ENCODE measurements at regions not wholly inside any gene's neighbourhood (a gene's known extent, or its start where the extent isn't known, plus 50 kb on each side); places are given as distances from the start of the nearest gene placed in this dataset.

GRCh38 chr6:149230712-149231460 is 86.6 kb upstream of the TAB2 start:
- Histone ChIP-seq H3K4me3 (no peak overlapping the region), H3K27ac (no peak overlapping the region), H3K4me1 (replicated peaks in 1 of 2) (peaks cover 9 to 10% of the 10 kb centered on the region in 2 donors)
- ATAC-seq (replicated peaks in 6 of 8), result no peak
- in situ Hi-C loops (cut with MboI; ENCODE audit: low pct_unique_long_range_greater_than_20kb in 2 of 9, low sequenced_read_pairs in 9 of 9, unreplicated experiment in 9 of 9), result no loop called here
- WGBS, 10 experiments, result 82 to 100% (median 92%) methylated on average over 1 to 5 of the region's 5 CpGs

GRCh38 chr6:149231778-149232177 is 85.7 kb upstream of the TAB2 start:
- in situ Hi-C loops (cut with MboI; ENCODE audit: low pct_unique_long_range_greater_than_20kb in 2 of 9, low sequenced_read_pairs in 9 of 9, unreplicated experiment in 9 of 9), result no loop called here
- peak in 1 of 8 experiments; percentile 28 for ATAC-seq (replicated peaks in 6 of 8)
- Histone ChIP-seq H3K27ac (no peak overlapping the region), H3K4me3 (no peak overlapping the region), H3K4me1 (replicated peaks in 1 of 2) (peaks cover 9 to 18% of the 10 kb centered on the region in 2 donors)
- WGBS, 10 experiments, result 60 to 91% (median 71%) methylated on average over 1 to 6 of the region's 7 CpGs; no CpG with 5 or more reads in 1 of the 10 experiments

GRCh38 chr6:149233056-149233715 is 84.3 kb upstream of the TAB2 start:
- Histone ChIP-seq H3K27ac (no peak overlapping the region), H3K4me3 (no peak overlapping the region), H3K4me1 (replicated peaks in 1 of 2) (peaks cover 12 to 21% of the 10 kb centered on the region in 2 donors)
- in situ Hi-C loops (cut with MboI; ENCODE audit: low pct_unique_long_range_greater_than_20kb in 2 of 9, low sequenced_read_pairs in 9 of 9, unreplicated experiment in 9 of 9), result no loop called here
- ATAC-seq (replicated peaks in 6 of 8), result peak in 4 of 8 experiments; percentile 37 to 78 (median 56)
- 40 to 100% (median 93%) methylated on average over 1 to 5 of the region's 7 CpGs; no CpG with 5 or more reads in 3 of the 10 experiments for WGBS, 10 experiments

- ATAC-seq (replicated peaks in 6 of 8), result peak in 5 of 8 experiments; percentile 16 to 62 (median 43)
- H3K4me1 ChIP-seq (replicated peaks in 1 of 2), result peaks cover 3 to 21% of the 10 kb centered on the region in 2 donors
- whole genome bisulfite sequencing, 10 experiments, result 12 to 91% (median 62%) methylated on average over 1 to 7 of the region's 7 CpGs; no CpG with 5 or more reads in 1 of the 10 experiments
- in situ Hi-C loops (cut with MboI; ENCODE audit: low pct_unique_long_range_greater_than_20kb in 2 of 9, low sequenced_read_pairs in 9 of 9, unreplicated experiment in 9 of 9), result no loop called here
- no peak overlapping the region for H3K27ac ChIP-seq
- no peak overlapping the region for H3K4me3 ChIP-seq
These were observed 83.2 kb upstream of the TAB2 start for GRCh38 chr6:149234051-149234962.

- Histone ChIP-seq H3K27ac (no peak overlapping the region), H3K4me1 (replicated peaks in 1 of 2) (peaks cover 3 to 21% of the 10 kb centered on the region in 2 donors), H3K4me3 (no peak overlapping the region)
- ATAC-seq (replicated peaks in 6 of 8), result peak in 1 of 8 experiments; percentile 44
- in situ Hi-C loops (cut with MboI; ENCODE audit: low pct_unique_long_range_greater_than_20kb in 2 of 9, low sequenced_read_pairs in 9 of 9, unreplicated experiment in 9 of 9), result no loop called here
- 39 to 96% (median 87%) methylated on average over 2 to 3 of the region's 3 CpGs; no CpG with 5 or more reads in 1 of the 10 experiments for WGBS, 10 experiments
These were observed 82.4 kb upstream of the TAB2 start for GRCh38 chr6:149235130-149235561.

GRCh38 chr6:149236589-149236988 is 80.9 kb upstream of the TAB2 start:
- H3K27ac ChIP-seq, result no peak overlapping the region
- in situ Hi-C loops (cut with MboI; ENCODE audit: low pct_unique_long_range_greater_than_20kb in 2 of 9, low sequenced_read_pairs in 9 of 9, unreplicated experiment in 9 of 9), result no loop called here
- peak in 2 of 8 experiments; percentile 44 to 61 for ATAC-seq (replicated peaks in 6 of 8)
- peaks cover 3 to 21% of the 10 kb centered on the region in 2 donors for H3K4me1 ChIP-seq (replicated peaks in 1 of 2)
- H3K4me3 ChIP-seq, result no peak overlapping the region

- Histone ChIP-seq H3K27ac (no peak overlapping the region), H3K4me3 (no peak overlapping the region), H3K4me1 (replicated peaks in 1 of 2) (peaks cover 3 to 21% of the 10 kb centered on the region in 2 donors)
- in situ Hi-C loops (cut with MboI; ENCODE audit: low pct_unique_long_range_greater_than_20kb in 2 of 9, low sequenced_read_pairs in 9 of 9, unreplicated experiment in 9 of 9), result no loop called here
- no peak for ATAC-seq (replicated peaks in 6 of 8)
- WGBS, 10 experiments, result 36 to 100% (median 80%) methylated on average over 1 to 6 of the region's 6 CpGs; no CpG with 5 or more reads in 1 of the 10 experiments
These were observed 80.0 kb upstream of the TAB2 start for GRCh38 chr6:149237464-149237863.

- in situ Hi-C loops (cut with MboI; ENCODE audit: low pct_unique_long_range_greater_than_20kb in 2 of 9, low sequenced_read_pairs in 9 of 9, unreplicated experiment in 9 of 9), result no loop called here
- no peak for ATAC-seq (replicated peaks in 6 of 8)
- H3K4me3 ChIP-seq, result no peak overlapping the region
These were observed 77.8 kb upstream of the TAB2 start for GRCh38 chr6:149239573-149240209.

GRCh38 chr6:149242883-149243282 is 74.6 kb upstream of the TAB2 start:
- Histone ChIP-seq H3K4me3 (no peak overlapping the region), H3K4me1 (replicated peaks in 1 of 2) (no peaks in the 10 kb centered on the region), H3K27ac (no peak overlapping the region)
- in situ Hi-C loops (cut with MboI; ENCODE audit: low pct_unique_long_range_greater_than_20kb in 2 of 9, low sequenced_read_pairs in 9 of 9, unreplicated experiment in 9 of 9), result no loop called here
- no peak for ATAC-seq (replicated peaks in 6 of 8)
- 40 to 94% (median 85%) methylated on average over 1 to 5 of the region's 5 CpGs; no CpG with 5 or more reads in 1 of the 10 experiments for WGBS, 10 experiments

More at GRCh38 chr6:149239573-149240209, 77.8 kb upstream of the TAB2 start:
- Histone ChIP-seq H3K27ac (no peak overlapping the region), H3K4me1 (replicated peaks in 1 of 2) (peaks cover 3 to 15% of the 10 kb centered on the region in 2 donors)
- 80 to 100% (median 89%) methylated on average over 1 to 5 of the region's 6 CpGs; no CpG with 5 or more reads in 1 of the 10 experiments for WGBS, 10 experiments

GRCh38 chr6:149244105-149244504 is 73.4 kb upstream of the TAB2 start:
- Histone ChIP-seq H3K27ac (no peak overlapping the region), H3K4me1 (replicated peaks in 1 of 2) (peaks cover 6 to 11% of the 10 kb centered on the region in 2 donors), H3K4me3 (no peak overlapping the region)
- in situ Hi-C loops (cut with MboI; ENCODE audit: low pct_unique_long_range_greater_than_20kb in 2 of 9, low sequenced_read_pairs in 9 of 9, unreplicated experiment in 9 of 9), result no loop called here
- WGBS, 10 experiments, result 57 to 100% (median 82%) methylated on average over 1 to 5 of the region's 7 CpGs; no CpG with 5 or more reads in 3 of the 10 experiments
- ATAC-seq (replicated peaks in 6 of 8), result no peak

GRCh38 chr6:149246691-149247384 is 70.7 kb upstream of the TAB2 start:
- WGBS, 10 experiments, result 80 to 100% (median 88%) methylated on average over 1 to 7 of the region's 13 CpGs; no CpG with 5 or more reads in 4 of the 10 experiments
- in situ Hi-C loops (cut with MboI; ENCODE audit: low pct_unique_long_range_greater_than_20kb in 2 of 9, low sequenced_read_pairs in 9 of 9, unreplicated experiment in 9 of 9), result no loop called here
- no peak for ATAC-seq (replicated peaks in 6 of 8)
- Histone ChIP-seq H3K4me1 (replicated peaks in 1 of 2) (peaks cover 6 to 19% of the 10 kb centered on the region in 2 donors), H3K4me3 (no peak overlapping the region), H3K27ac (no peak overlapping the region)

- no peak overlapping the region for H3K27ac ChIP-seq
- H3K4me1 ChIP-seq (replicated peaks in 1 of 2), result peaks cover 6 to 19% of the 10 kb centered on the region in 2 donors
- in situ Hi-C loops (cut with MboI; ENCODE audit: low pct_unique_long_range_greater_than_20kb in 2 of 9, low sequenced_read_pairs in 9 of 9, unreplicated experiment in 9 of 9), result no loop called here
- H3K4me3 ChIP-seq, result no peak overlapping the region
- ATAC-seq (replicated peaks in 6 of 8), result no peak
- WGBS, 10 experiments, result 80 to 100% (median 92%) methylated on average over 1 to 3 of the region's 6 CpGs; no CpG with 5 or more reads in 4 of the 10 experiments
These were observed 70.1 kb upstream of the TAB2 start for GRCh38 chr6:149247385-149247763.

All from motor neuron (in vitro differentiated cells).